GM12892 (cell line): ENCODE measurements at regions not wholly inside any gene's neighbourhood (a gene's known extent, or its start where the extent isn't known, plus 50 kb on each side); places are given as distances from the start of the nearest gene placed in this dataset.

Experiments used
- POLR2A ChIP-seq: IDR thresholded peaks from 2 replicates; pipeline ENCODE4 v1.6.1; 2011; ENCODE audit warnings: low read depth, low read length, control low read depth
- POLR2AphosphoS5 ChIP-seq: IDR thresholded peaks from 2 replicates; pipeline ENCODE4 v1.6.1; 2011; ENCODE audit warnings: low read depth, low read length, control low read depth

- TF ChIP-seq POLR2AphosphoS5 (no peak), POLR2A (no peak)
These were observed 167.4 kb downstream of the CDC5L start for GRCh38 chr6:44554861-44555260.
